ENCODE measurements at regions not wholly inside any gene's neighbourhood (a gene's known extent, or its start where the extent isn't known, plus 50 kb on each side); places are given as distances from the start of the nearest gene placed in this dataset.

- no peaks in the 10 kb centered on the region for H3K36me3 ChIP-seq
- no peak for DNase-seq
- intact Hi-C loops (cut with DNase I), result no loop called here
- H3K4me1 ChIP-seq (ENCODE audit: insufficient read depth), result no peaks in the 10 kb centered on the region
- H3K27me3 ChIP-seq, result no peaks in the 10 kb centered on the region
- 95 to 98% (median 97%) methylated on average over 2 of the region's 2 CpGs for WGBS, 3 donors
- H3K4me3 ChIP-seq, result no peak overlapping the region
- no peak overlapping the region for H3K27ac ChIP-seq
- H3K9me3 ChIP-seq, result no peaks in the 10 kb centered on the region
- TF ChIP-seq POLR2A (IDR thresholded peaks at IDR 0.05), result no peak
- no peak for TF ChIP-seq EP300 (IDR thresholded peaks at IDR 0.05)
- no peak for TF ChIP-seq CTCF (IDR thresholded peaks at IDR 0.05)
Measured at GRCh38 chr2:221263573-221263972, 308.5 kb downstream of the EPHA4 start.

- Histone ChIP-seq H3K27me3 (no peaks in the 10 kb centered on the region), H3K36me3 (no peaks in the 10 kb centered on the region), H3K4me3 (no peak overlapping the region), H3K9me3 (no peaks in the 10 kb centered on the region), H3K4me1 (ENCODE audit: insufficient read depth) (no peaks in the 10 kb centered on the region), H3K27ac (no peak overlapping the region)
- no peak for DNase-seq
- WGBS, 3 donors, result 44 to 57% (median 53%) methylated on average over 2 of the region's 2 CpGs
- intact Hi-C loops (cut with DNase I), result no loop called here
- TF ChIP-seq POLR2A (IDR thresholded peaks at IDR 0.05) (no peak), EP300 (IDR thresholded peaks at IDR 0.05) (no peak), CTCF (IDR thresholded peaks at IDR 0.05) (no peak)
Measured at GRCh38 chr2:221264318-221264717, 307.8 kb downstream of the EPHA4 start.

- Histone ChIP-seq H3K27me3 (no peaks in the 10 kb centered on the region), H3K27ac (no peak overlapping the region), H3K4me1 (ENCODE audit: insufficient read depth) (no peaks in the 10 kb centered on the region), H3K36me3 (no peaks in the 10 kb centered on the region), H3K9me3 (no peaks in the 10 kb centered on the region), H3K4me3 (no peak overlapping the region)
- WGBS, 3 donors, result 53 to 56% (median 56%) methylated on average over 6 of the region's 6 CpGs
- TF ChIP-seq POLR2A (IDR thresholded peaks at IDR 0.05), result no peak
- no peak for TF ChIP-seq CTCF (IDR thresholded peaks at IDR 0.05)
- no peak for TF ChIP-seq EP300 (IDR thresholded peaks at IDR 0.05)
- DNase-seq, result no peak
- intact Hi-C loops (cut with DNase I), result no loop called here
Measured at GRCh38 chr2:221267773-221268425, 304.2 kb downstream of the EPHA4 start.

GRCh38 chr2:221268631-221269030 is 303.5 kb downstream of the EPHA4 start:
- intact Hi-C loops (cut with DNase I), result no loop called here
- Histone ChIP-seq H3K9me3 (no peaks in the 10 kb centered on the region), H3K4me3 (no peak overlapping the region), H3K27me3 (no peaks in the 10 kb centered on the region), H3K4me1 (ENCODE audit: insufficient read depth) (no peaks in the 10 kb centered on the region), H3K27ac (no peak overlapping the region), H3K36me3 (no peaks in the 10 kb centered on the region)
- DNase-seq, result no peak
- 58 to 65% (median 63%) methylated on average over 3 of the region's 3 CpGs for WGBS, 3 donors
- TF ChIP-seq CTCF (IDR thresholded peaks at IDR 0.05), result no peak
